ENCODE measurements at regions not wholly inside any gene's neighbourhood (a gene's known extent, or its start where the extent isn't known, plus 50 kb on each side); places are given as distances from the start of the nearest gene placed in this dataset.

GRCh38 chr3:30974071-30974470 is 79.6 kb upstream of the GADL1 start:
- no peaks in the 10 kb centered on the region for H4K20me1 ChIP-seq (ENCODE audit: insufficient read depth, low read length, poor library complexity, severe bottlenecking)
- no peaks in the 10 kb centered on the region for H3K79me2 ChIP-seq (ENCODE audit: insufficient read depth, low read length)
- H3F3A ChIP-seq (ENCODE audit: low read depth): no peaks in the 10 kb centered on the region
- no peaks in the 10 kb centered on the region for H3K27me3 ChIP-seq (ENCODE audit: insufficient read depth, low read length, poor library complexity, severe bottlenecking)
- no peaks in the 10 kb centered on the region for H3K9me3 ChIP-seq (ENCODE audit: insufficient read depth, low read depth, low read length)
- H3K4me2 ChIP-seq (ENCODE audit: low read depth, low read length, poor library complexity, severe bottlenecking): no peak overlapping the region
- H3K4me3 ChIP-seq (ENCODE audit: low read length, poor library complexity, severe bottlenecking): no peak overlapping the region
- H3K9me2 ChIP-seq (replicated peaks; ENCODE audit: low read depth, low read length): no peaks in the 10 kb centered on the region
- no peak overlapping the region for H3K9ac ChIP-seq (ENCODE audit: low read depth, low read length, poor library complexity, severe bottlenecking)
- TF ChIP-seq CTCF (conservative IDR thresholded peaks at IDR 0.05; ENCODE audit: low read length): no peak
- no peak for TF ChIP-seq EZH2phosphoT487 (IDR thresholded peaks at IDR 0.05; ENCODE audit: borderline replicate concordance)
- H3K4me1 ChIP-seq (ENCODE audit: insufficient read depth, low read length, poor library complexity, severe bottlenecking): peaks cover 7% of the 10 kb centered on the region
- no peak overlapping the region for H2AFZ ChIP-seq (ENCODE audit: low read length)
- no peaks in the 10 kb centered on the region for H3K36me3 ChIP-seq (ENCODE audit: insufficient read depth, low read length)

- Histone ChIP-seq H2AFZ (ENCODE audit: low read length) (no peak overlapping the region), H3K4me2 (ENCODE audit: low read depth, low read length, poor library complexity, severe bottlenecking) (no peak overlapping the region), H3K4me3 (ENCODE audit: low read length, poor library complexity, severe bottlenecking) (no peak overlapping the region), H3K9me2 (replicated peaks; ENCODE audit: low read depth, low read length) (no peaks in the 10 kb centered on the region), H4K20me1 (ENCODE audit: insufficient read depth, low read length, poor library complexity, severe bottlenecking) (no peaks in the 10 kb centered on the region), H3K4me1 (ENCODE audit: insufficient read depth, low read length, poor library complexity, severe bottlenecking) (no peaks in the 10 kb centered on the region), H3K36me3 (ENCODE audit: insufficient read depth, low read length) (no peaks in the 10 kb centered on the region), H3F3A (ENCODE audit: low read depth) (no peaks in the 10 kb centered on the region), H3K79me2 (ENCODE audit: insufficient read depth, low read length) (no peaks in the 10 kb centered on the region), H3K27me3 (ENCODE audit: insufficient read depth, low read length, poor library complexity, severe bottlenecking) (no peaks in the 10 kb centered on the region), H3K9ac (ENCODE audit: low read depth, low read length, poor library complexity, severe bottlenecking) (no peak overlapping the region), H3K9me3 (ENCODE audit: insufficient read depth, low read depth, low read length) (no peaks in the 10 kb centered on the region)
- TF ChIP-seq CTCF (conservative IDR thresholded peaks at IDR 0.05; ENCODE audit: low read length): no peak
- no peak for TF ChIP-seq EZH2phosphoT487 (IDR thresholded peaks at IDR 0.05; ENCODE audit: borderline replicate concordance)
Observed at GRCh38 chr3:30977592-30977991, 83.1 kb upstream of the GADL1 start.

- no peaks in the 10 kb centered on the region for H3F3A ChIP-seq (ENCODE audit: low read depth)
- H3K9ac ChIP-seq (ENCODE audit: low read depth, low read length, poor library complexity, severe bottlenecking): no peak overlapping the region
- no peaks in the 10 kb centered on the region for H3K9me2 ChIP-seq (replicated peaks; ENCODE audit: low read depth, low read length)
- H3K4me2 ChIP-seq (ENCODE audit: low read depth, low read length, poor library complexity, severe bottlenecking): no peak overlapping the region
- no peaks in the 10 kb centered on the region for H3K9me3 ChIP-seq (ENCODE audit: insufficient read depth, low read depth, low read length)
- no peak overlapping the region for H2AFZ ChIP-seq (ENCODE audit: low read length)
- no peaks in the 10 kb centered on the region for H3K79me2 ChIP-seq (ENCODE audit: insufficient read depth, low read length)
- H3K4me3 ChIP-seq (ENCODE audit: low read length, poor library complexity, severe bottlenecking): no peak overlapping the region
- no peaks in the 10 kb centered on the region for H3K27me3 ChIP-seq (ENCODE audit: insufficient read depth, low read length, poor library complexity, severe bottlenecking)
- H4K20me1 ChIP-seq (ENCODE audit: insufficient read depth, low read length, poor library complexity, severe bottlenecking): no peaks in the 10 kb centered on the region
- H3K4me1 ChIP-seq (ENCODE audit: insufficient read depth, low read length, poor library complexity, severe bottlenecking): peaks cover 12% of the 10 kb centered on the region
- no peak for TF ChIP-seq CTCF (conservative IDR thresholded peaks at IDR 0.05; ENCODE audit: low read length)
- no peak for TF ChIP-seq EZH2phosphoT487 (IDR thresholded peaks at IDR 0.05; ENCODE audit: borderline replicate concordance)
- H3K36me3 ChIP-seq (ENCODE audit: insufficient read depth, low read length): no peaks in the 10 kb centered on the region
Observed at GRCh38 chr3:30980993-30981392, 86.5 kb upstream of the GADL1 start.

All from Loucy (cell line).